HG03457 (cell line): ENCODE measurements at regions not wholly inside any gene's neighbourhood (a gene's known extent, or its start where the extent isn't known, plus 50 kb on each side); places are given as distances from the start of the nearest gene placed in this dataset.
"Not testable (repeated sequence)": the region's sequence is repeated elsewhere in the genome, so short reads cannot be mapped to it uniquely, and the experiment has no call there.

Source experiments
- ATAC-seq: cut with Tn5 transposase; IDR thresholded peaks from one replicate; pipeline ENCODE4 v1.9.1; 2021; ENCODE audit warnings: moderate number of reproducible peaks; ENCODE audit not compliant: unreplicated experiment

DNA sequence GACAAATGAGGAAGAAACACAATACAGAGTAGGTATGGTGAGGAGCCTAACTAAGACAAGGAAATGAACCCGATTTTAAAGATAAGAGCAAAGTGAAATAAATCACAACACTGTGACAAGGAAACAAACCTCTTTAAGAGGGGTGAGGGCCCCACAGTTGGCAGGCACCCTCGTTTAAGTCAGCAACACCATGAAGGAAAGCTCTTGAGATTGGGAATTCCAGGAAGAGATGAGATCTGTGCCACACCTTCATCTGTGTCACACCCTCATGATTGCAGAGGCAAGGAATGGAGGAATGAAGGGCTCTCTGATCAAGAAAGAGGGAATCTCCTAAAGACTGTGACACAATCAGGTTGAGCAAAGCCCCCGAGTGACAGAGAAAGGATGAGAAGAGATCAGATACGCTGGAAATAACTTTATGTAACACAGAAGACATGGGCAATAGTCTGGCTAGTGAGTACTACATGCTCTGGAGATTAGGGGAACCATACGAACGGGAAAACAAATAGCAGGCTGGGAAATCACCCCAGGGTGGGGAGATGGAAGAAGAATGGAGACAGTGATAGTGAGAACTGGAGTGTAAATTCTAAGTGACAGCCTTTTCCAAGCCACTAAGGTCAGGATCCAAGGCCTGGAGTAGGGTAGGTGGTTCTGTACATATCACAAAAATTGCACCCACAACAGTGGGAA lies 51.7 kb upstream of the TERB2 start:
- not testable (repeated sequence) for ATAC-seq
